Muscle of leg (tissue), 3 donors: ENCODE measurements at regions not wholly inside any gene's neighbourhood (a gene's known extent, or its start where the extent isn't known, plus 50 kb on each side); places are given as distances from the start of the nearest gene placed in this dataset.
"Not testable (repeated sequence)": the region's sequence is repeated elsewhere in the genome, so short reads cannot be mapped to it uniquely, and the experiment has no call there.

Experiments
- DNase-seq: peaks from one replicate; pipeline ENCODE4 v3.0.0; 2013
- H3K27ac ChIP-seq: one replicate; pipeline ENCODE4 v1.5.1; 2013; ENCODE audit warnings: mild to moderate bottlenecking, low read length, control low read depth
- H3K27me3 ChIP-seq: one replicate; pipeline ENCODE4 v1.6.1; 2013; ENCODE audit warnings: low read length; ENCODE audit not compliant: control insufficient read depth, insufficient read depth
- H3K36me3 ChIP-seq: one replicate; pipeline ENCODE4 v1.6.1; 2013; ENCODE audit warnings: low read length; ENCODE audit not compliant: control insufficient read depth, insufficient read depth
- H3K4me1 ChIP-seq: one replicate; pipeline ENCODE4 v1.6.1; 2013; ENCODE audit warnings: low read length; ENCODE audit not compliant: control insufficient read depth, insufficient read depth
- H3K4me3 ChIP-seq: one replicate; pipeline ENCODE4 v1.5.1; 2013; ENCODE audit warnings: low read length, control low read depth
- H3K9me3 ChIP-seq: replicated peaks from 2 replicates; pipeline ENCODE4 v1.6.1; 2013; ENCODE audit warnings: low read depth, low read length; ENCODE audit not compliant: control insufficient read depth
- WGBS: methylation state at CpG from one replicate; pipeline ENCODE4 v1.1.5; 2013; ENCODE audit warnings: missing lambda C conversion rate; ENCODE audit not compliant: insufficient coverage; 5-methylcytosine and 5-hydroxymethylcytosine counted together

DNA sequence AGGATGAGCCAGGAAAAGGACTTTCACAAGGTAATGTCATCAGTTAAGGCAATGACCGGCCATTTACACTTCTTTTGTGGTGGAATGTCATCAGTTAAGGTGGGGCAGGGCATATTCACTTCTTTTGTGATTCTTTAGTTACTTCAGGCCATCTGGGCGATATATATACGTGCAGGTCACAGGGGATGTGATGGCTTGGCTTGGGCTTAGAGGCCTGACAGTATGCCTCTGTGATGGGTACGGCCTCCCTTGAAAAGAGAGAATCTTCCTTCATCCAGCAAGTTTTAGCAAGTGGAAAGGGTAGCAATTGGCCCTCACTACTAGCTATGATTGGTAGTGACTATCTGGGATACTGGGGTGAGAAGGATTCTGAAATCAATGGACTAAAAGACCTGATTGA lies 456.4 kb downstream of the SHISA9 start:
- not testable (repeated sequence) for DNase-seq, H3K4me3 ChIP-seq, H3K27ac ChIP-seq, H3K9me3 ChIP-seq, H3K4me1 ChIP-seq, H3K27me3 ChIP-seq, H3K36me3 ChIP-seq
- no CpG with 5 or more reads among the region's 4 CpGs for WGBS

DNA sequence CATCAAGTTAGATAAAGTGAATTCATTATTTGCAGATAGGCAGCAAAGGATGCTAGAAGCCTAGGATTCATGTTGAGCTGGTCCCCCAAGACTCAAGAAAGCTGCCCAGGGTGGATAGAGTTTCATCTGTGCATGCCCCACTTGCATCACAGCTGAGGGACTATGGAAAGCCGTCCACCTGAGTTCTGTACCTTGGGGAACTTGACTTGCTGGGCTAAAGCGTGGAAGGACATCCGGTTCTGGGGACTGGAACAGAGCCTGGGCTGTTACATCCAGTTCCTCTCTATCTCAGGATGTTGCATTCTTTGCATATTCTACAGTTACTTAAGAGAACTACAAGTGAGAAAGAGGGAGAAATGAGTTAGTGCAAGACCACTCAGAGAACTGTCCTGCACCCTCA lies 458.4 kb downstream of the SHISA9 start:
- no peaks in the 10 kb centered on the region for H3K4me1 ChIP-seq
- H3K27ac ChIP-seq: no peak overlapping the region
- 72% methylated on average over 2 of the region's 3 CpGs for WGBS
- H3K9me3 ChIP-seq: peaks cover 7% of the 10 kb centered on the region
- DNase-seq: no peak
- no peak overlapping the region for H3K4me3 ChIP-seq
- no peaks in the 10 kb centered on the region for H3K27me3 ChIP-seq
- no peaks in the 10 kb centered on the region for H3K36me3 ChIP-seq

DNA sequence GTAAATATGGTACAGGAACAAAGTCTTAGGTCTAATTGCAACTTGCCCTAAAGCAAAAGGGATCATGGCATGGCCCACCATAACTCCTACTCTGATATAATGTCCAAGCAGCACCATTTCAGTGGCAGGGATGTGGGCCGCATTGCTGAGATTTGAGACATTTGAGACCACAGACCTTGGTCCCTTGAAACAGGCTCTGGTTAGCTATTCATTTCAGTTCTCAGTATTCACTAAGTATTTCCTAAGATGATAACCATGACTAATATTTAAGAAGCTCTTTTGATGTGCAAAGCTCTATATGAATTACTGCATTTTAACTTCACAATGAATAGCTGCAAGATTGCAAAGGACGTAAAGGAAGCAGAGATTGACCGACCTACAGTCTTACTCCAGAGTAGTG lies 471.0 kb downstream of the SHISA9 start:
- Histone ChIP-seq H3K4me3 (no peak overlapping the region), H3K9me3 (peaks cover 3% of the 10 kb centered on the region), H3K27ac (no peak overlapping the region), H3K4me1 (no peaks in the 10 kb centered on the region), H3K36me3 (no peaks in the 10 kb centered on the region), H3K27me3 (no peaks in the 10 kb centered on the region)
- DNase-seq: no peak
- WGBS: no CpG with 5 or more reads among the region's 3 CpGs

DNA sequence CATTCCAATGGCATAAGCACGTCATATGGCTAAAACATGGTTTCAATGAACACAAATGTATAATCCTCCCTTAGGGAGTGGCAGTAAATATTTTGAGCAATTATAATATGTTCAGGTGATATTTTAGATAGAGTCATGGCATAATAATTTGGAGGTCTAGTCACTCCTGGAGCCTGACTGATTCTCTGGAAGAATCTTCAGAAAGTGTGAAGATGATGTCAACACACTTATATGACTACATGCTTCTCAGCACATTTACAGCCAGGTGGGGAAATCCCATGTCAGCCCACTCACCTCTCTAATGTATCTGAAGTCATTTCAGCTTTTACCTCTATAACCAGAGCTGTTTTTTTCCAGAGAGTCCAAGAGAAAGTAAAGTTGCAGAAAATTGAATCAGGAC lies 474.8 kb downstream of the SHISA9 start:
- WGBS: no CpG with 5 or more reads among the region's 1 CpG
- Histone ChIP-seq H3K27ac (no peak overlapping the region), H3K9me3 (peaks cover 13% of the 10 kb centered on the region), H3K4me3 (no peak overlapping the region), H3K4me1 (no peaks in the 10 kb centered on the region), H3K36me3 (no peaks in the 10 kb centered on the region), H3K27me3 (no peaks in the 10 kb centered on the region)
- DNase-seq: no peak

DNA sequence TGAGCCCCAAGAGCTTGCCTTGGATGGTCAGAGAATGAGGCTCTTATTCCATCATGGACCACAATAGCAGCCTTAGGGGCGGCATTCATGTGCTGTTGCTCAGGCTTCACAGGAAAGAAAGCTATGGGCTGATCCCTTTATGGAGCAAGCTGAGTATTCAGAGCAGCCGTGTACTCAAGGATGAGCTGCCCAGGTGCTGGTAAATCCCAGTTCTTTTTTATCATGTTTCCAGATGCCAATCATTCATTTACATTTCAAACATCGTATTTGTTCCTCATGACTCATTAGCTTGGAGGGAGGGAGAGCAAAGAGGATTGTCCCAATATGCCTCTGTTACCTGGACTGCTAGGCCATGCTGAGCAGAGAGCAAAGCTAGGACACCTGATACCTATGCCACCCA lies 475.7 kb downstream of the SHISA9 start:
- peaks cover 13% of the 10 kb centered on the region for H3K9me3 ChIP-seq
- no peaks in the 10 kb centered on the region for H3K36me3 ChIP-seq
- H3K4me1 ChIP-seq: no peaks in the 10 kb centered on the region
- 58% methylated on average over 1 of the region's 3 CpGs for WGBS
- no peak for DNase-seq
- no peaks in the 10 kb centered on the region for H3K27me3 ChIP-seq
- H3K4me3 ChIP-seq: no peak overlapping the region
- H3K27ac ChIP-seq: no peak overlapping the region

DNA sequence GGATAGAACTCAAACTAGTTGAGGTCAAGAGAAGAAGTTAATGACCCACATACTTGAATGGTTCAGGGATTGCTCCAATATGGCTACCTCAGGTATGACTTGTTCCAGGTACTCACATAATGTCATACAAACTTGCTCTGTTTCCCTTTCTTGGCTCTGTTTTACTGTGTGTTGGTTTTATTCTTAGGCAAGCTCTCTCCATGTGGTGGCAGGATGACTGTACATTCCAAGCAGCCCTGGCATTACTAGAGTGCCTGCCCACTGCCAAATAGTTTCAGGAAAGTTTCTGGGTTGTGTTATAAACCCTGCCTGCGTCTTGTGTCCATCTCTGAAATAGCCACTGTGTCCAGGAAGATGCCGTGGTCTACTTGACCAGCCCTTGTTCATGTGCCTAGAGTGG lies 476.8 kb downstream of the SHISA9 start:
- Histone ChIP-seq H3K9me3 (peaks cover 15% of the 10 kb centered on the region), H3K27me3 (no peaks in the 10 kb centered on the region), H3K4me1 (no peaks in the 10 kb centered on the region), H3K4me3 (no peak overlapping the region), H3K27ac (no peak overlapping the region), H3K36me3 (no peaks in the 10 kb centered on the region)
- WGBS: no CpG with 5 or more reads among the region's 2 CpGs
- DNase-seq: no peak

DNA sequence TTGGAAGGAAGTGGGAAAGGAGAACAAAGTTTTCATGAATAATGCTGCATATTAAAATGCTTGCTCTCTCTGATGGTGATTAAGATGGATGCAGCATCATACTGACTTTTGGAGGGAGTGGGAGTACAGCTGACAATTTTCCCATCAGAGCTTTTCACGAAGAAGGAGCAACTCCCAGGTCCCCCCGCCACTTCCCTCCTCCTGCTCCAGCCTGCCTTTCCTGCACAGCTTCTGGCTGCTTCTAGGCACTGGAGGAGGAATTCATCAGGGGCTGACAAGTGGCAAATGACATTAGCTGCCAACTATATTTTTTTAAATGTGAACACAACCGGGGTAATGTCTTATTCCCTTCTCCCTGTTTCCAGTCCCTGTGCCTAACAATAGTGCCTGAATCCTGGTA lies 477.9 kb downstream of the SHISA9 start:
- H3K27ac ChIP-seq: no peak overlapping the region
- no peaks in the 10 kb centered on the region for H3K4me1 ChIP-seq
- whole genome bisulfite sequencing: 67% methylated on average over 1 of the region's 3 CpGs
- DNase-seq: no peak
- H3K9me3 ChIP-seq: peaks cover 19% of the 10 kb centered on the region
- H3K4me3 ChIP-seq: no peak overlapping the region
- no peaks in the 10 kb centered on the region for H3K36me3 ChIP-seq
- no peaks in the 10 kb centered on the region for H3K27me3 ChIP-seq

DNA sequence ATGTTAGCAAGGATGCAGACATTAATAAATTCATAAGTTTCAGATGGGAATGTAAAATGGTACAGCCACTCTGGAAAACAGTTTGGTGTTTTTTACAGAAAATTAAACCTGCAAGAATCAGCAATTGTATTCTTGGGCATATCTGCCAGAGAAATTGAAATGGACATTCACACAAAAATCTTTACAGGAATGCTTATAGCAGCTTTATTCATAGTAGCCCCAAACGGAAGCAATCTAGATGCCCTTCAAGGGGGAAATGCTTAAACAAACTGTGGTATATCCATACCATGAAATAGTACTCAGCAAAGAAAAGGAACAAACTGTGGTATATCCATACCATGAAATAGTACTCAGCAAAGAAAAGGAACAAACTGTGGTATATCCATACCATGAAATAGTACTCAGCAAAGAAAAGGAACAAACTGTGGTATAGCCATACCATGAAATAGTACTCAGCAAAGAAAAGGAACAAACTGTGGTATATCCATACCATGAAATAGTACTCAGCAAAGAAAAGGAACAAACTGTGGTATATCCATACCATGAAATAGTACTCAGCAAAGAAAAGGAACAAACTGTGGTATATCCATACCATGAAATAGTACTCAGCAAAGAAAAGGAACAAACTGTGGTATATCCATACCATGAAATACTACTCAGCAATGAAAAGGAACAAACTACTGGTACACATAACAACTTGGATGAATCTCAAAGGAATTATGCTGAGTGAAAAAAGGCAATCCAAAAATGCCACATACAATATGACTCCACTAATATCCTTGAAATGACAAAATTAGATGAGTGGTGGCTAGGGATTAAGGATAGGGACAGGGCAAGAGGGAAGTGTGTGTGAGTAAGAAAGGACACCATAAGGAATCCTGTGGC lies 484.0 kb downstream of the SHISA9 start:
- H3K27me3 ChIP-seq, H3K36me3 ChIP-seq, H3K4me3 ChIP-seq, H3K27ac ChIP-seq, DNase-seq, H3K4me1 ChIP-seq: not testable (repeated sequence)
- WGBS: no CpG with 5 or more reads among the region's 1 CpG
- peaks cover 24% of the 10 kb centered on the region for H3K9me3 ChIP-seq

DNA sequence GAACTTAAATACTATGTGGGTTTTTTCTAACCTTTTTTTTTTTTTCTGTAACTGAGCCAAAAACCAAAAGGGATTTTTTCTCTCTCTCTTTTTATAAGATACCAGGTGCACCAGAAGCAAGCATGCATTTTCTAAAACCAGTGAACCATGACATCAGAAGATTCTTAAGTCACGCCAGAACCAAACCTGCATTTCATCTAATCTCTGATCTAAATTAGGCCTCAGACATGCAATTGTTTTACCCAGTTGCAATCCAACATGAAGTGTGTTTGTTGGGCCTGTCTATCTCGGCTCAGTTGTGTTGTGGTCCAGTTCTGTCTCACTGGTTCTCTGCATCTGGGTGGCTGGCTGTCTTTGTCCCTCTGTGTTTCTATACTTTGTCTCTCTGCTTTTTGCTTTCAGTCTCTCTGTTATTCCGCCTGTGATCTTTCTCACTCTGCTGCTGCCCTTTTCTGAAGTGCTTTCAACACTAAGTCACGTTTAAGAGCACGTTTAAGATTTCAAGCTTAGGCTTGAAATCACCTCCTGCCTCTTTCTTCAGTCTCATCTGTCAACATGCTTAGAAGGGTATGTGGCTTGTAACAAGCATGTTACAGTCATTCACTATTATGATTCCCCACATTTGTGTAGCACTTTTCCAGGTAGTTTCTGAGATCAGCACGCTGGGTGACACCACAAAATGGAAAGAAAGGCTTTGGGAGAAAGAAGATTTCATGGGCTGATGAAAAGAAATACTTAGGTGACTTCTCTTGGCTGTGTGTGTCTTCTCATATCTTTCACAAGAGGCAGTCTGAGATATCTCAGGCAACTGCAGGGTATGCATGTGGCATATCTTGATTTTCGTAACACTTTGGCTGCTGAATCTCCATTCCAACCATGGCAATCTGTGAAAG lies 488.9 kb downstream of the SHISA9 start:
- no peak for DNase-seq
- H3K9me3 ChIP-seq: peaks cover 12% of the 10 kb centered on the region
- H3K4me1 ChIP-seq: no peaks in the 10 kb centered on the region
- H3K4me3 ChIP-seq: no peak overlapping the region
- 73% methylated on average over 3 of the region's 7 CpGs for WGBS
- H3K36me3 ChIP-seq: no peaks in the 10 kb centered on the region
- H3K27me3 ChIP-seq: no peaks in the 10 kb centered on the region
- H3K27ac ChIP-seq: no peak overlapping the region

DNA sequence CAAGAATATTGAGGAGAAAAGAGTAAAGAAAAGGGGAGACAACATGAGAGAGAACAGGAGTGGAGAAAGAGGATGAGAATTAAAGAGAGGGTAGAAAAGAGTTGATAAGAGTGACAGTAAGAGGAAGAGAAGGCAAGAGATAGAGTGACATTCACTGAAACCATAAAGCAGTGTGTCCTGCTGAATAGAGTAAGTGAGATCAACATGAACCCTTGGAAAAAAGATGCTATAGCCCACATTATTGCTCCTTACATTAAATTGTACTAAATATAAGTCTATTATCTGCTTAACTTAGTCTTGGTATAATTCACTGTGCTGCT lies 489.5 kb downstream of the SHISA9 start:
- Histone ChIP-seq H3K36me3 (no peaks in the 10 kb centered on the region), H3K9me3 (peaks cover 8% of the 10 kb centered on the region), H3K27me3 (no peaks in the 10 kb centered on the region)

More for the DNA sequence above, 489.5 kb downstream of the SHISA9 start:
- no peak overlapping the region for H3K27ac ChIP-seq
- H3K4me3 ChIP-seq: no peak overlapping the region
- no peak for DNase-seq
- no peaks in the 10 kb centered on the region for H3K4me1 ChIP-seq
